ENCODE measurements at regions not wholly inside any gene's neighbourhood (a gene's known extent, or its start where the extent isn't known, plus 50 kb on each side); places are given as distances from the start of the nearest gene placed in this dataset.

GRCh38 chr2:45283764-45284620, 274.7 kb upstream of the SIX2 start:
- TF ChIP-seq EP300 (IDR thresholded peaks at IDR 0.05) (no peak), CTCF (IDR thresholded peaks at IDR 0.05) (no peak), POLR2AphosphoS5 (IDR thresholded peaks at IDR 0.05) (no peak)
- peaks cover 8% of the 10 kb centered on the region for H3K27me3 ChIP-seq
- no peak overlapping the region for H3K27ac ChIP-seq
- 63% methylated on average over 10 of the region's 10 CpGs for WGBS
- no peaks in the 10 kb centered on the region for H3K36me3 ChIP-seq
- no peak overlapping the region for H3K4me3 ChIP-seq
- H3K9me3 ChIP-seq = no peaks in the 10 kb centered on the region
- no peak for DNase-seq (ENCODE audit: low spot score in 2 of 2)
- no peaks in the 10 kb centered on the region for H3K4me1 ChIP-seq

- TF ChIP-seq POLR2A (IDR thresholded peaks at IDR 0.05) (no peak), POLR2AphosphoS5 (IDR thresholded peaks at IDR 0.05) (no peak), EP300 (IDR thresholded peaks at IDR 0.05) (no peak)
- Histone ChIP-seq H3K27me3 (peaks cover 8% of the 10 kb centered on the region), H3K36me3 (no peaks in the 10 kb centered on the region), H3K27ac (no peak overlapping the region), H3K9me3 (no peaks in the 10 kb centered on the region), H3K4me3 (no peak overlapping the region), H3K4me1 (no peaks in the 10 kb centered on the region)
- WGBS = 97% methylated on average over 2 of the region's 2 CpGs
- DNase-seq (ENCODE audit: low spot score in 2 of 2) = no peak
Measured at GRCh38 chr2:45282646-45283045, 273.4 kb upstream of the SIX2 start.

GRCh38 chr2:45281311-45281710, 272.1 kb upstream of the SIX2 start:
- 79% methylated on average over 7 of the region's 7 CpGs for WGBS
- Histone ChIP-seq H3K27ac (no peak overlapping the region), H3K4me3 (no peak overlapping the region), H3K36me3 (no peaks in the 10 kb centered on the region), H3K27me3 (no peaks in the 10 kb centered on the region), H3K9me3 (no peaks in the 10 kb centered on the region), H3K4me1 (no peaks in the 10 kb centered on the region)
- DNase-seq (ENCODE audit: low spot score in 2 of 2) = no peak
- TF ChIP-seq POLR2AphosphoS5 (IDR thresholded peaks at IDR 0.05) = no peak
- TF ChIP-seq CTCF (IDR thresholded peaks at IDR 0.05) = no peak
- TF ChIP-seq EP300 (IDR thresholded peaks at IDR 0.05) = no peak
- TF ChIP-seq POLR2A (IDR thresholded peaks at IDR 0.05) = no peak

- no peaks in the 10 kb centered on the region for H3K4me1 ChIP-seq
- no peak overlapping the region for H3K27ac ChIP-seq
- no peak for DNase-seq (ENCODE audit: low spot score in 2 of 2)
- H3K4me3 ChIP-seq = no peak overlapping the region
- TF ChIP-seq POLR2A (IDR thresholded peaks at IDR 0.05) (no peak), POLR2AphosphoS5 (IDR thresholded peaks at IDR 0.05) (no peak), CTCF (IDR thresholded peaks at IDR 0.05) (no peak), EP300 (IDR thresholded peaks at IDR 0.05) (no peak)
- WGBS = 92% methylated on average over 18 of the region's 18 CpGs
- H3K9me3 ChIP-seq = no peaks in the 10 kb centered on the region
- H3K36me3 ChIP-seq = no peaks in the 10 kb centered on the region
- H3K27me3 ChIP-seq = no peaks in the 10 kb centered on the region
Measured at GRCh38 chr2:45280794-45281193, 271.5 kb upstream of the SIX2 start.

GRCh38 chr2:45279356-45279755, 270.1 kb upstream of the SIX2 start:
- no peak overlapping the region for H3K27ac ChIP-seq
- WGBS = 72% methylated on average over 2 of the region's 2 CpGs
- H3K4me3 ChIP-seq = no peak overlapping the region
- H3K36me3 ChIP-seq = no peaks in the 10 kb centered on the region
- DNase-seq (ENCODE audit: low spot score in 2 of 2) = no peak
- no peaks in the 10 kb centered on the region for H3K27me3 ChIP-seq
- no peaks in the 10 kb centered on the region for H3K4me1 ChIP-seq
- no peaks in the 10 kb centered on the region for H3K9me3 ChIP-seq
- TF ChIP-seq CTCF (IDR thresholded peaks at IDR 0.05) (no peak), POLR2A (IDR thresholded peaks at IDR 0.05) (no peak), POLR2AphosphoS5 (IDR thresholded peaks at IDR 0.05) (no peak), EP300 (IDR thresholded peaks at IDR 0.05) (no peak)

All from suprapubic skin (tissue), 4 donors.